ENCODE measurements at regions not wholly inside any gene's neighbourhood (a gene's known extent, or its start where the extent isn't known, plus 50 kb on each side); places are given as distances from the start of the nearest gene placed in this dataset.

GRCh38 chr6:14889188-14889587 lies 356.7 kb upstream of the JARID2 start:
- TF ChIP-seq, protein P1, sequence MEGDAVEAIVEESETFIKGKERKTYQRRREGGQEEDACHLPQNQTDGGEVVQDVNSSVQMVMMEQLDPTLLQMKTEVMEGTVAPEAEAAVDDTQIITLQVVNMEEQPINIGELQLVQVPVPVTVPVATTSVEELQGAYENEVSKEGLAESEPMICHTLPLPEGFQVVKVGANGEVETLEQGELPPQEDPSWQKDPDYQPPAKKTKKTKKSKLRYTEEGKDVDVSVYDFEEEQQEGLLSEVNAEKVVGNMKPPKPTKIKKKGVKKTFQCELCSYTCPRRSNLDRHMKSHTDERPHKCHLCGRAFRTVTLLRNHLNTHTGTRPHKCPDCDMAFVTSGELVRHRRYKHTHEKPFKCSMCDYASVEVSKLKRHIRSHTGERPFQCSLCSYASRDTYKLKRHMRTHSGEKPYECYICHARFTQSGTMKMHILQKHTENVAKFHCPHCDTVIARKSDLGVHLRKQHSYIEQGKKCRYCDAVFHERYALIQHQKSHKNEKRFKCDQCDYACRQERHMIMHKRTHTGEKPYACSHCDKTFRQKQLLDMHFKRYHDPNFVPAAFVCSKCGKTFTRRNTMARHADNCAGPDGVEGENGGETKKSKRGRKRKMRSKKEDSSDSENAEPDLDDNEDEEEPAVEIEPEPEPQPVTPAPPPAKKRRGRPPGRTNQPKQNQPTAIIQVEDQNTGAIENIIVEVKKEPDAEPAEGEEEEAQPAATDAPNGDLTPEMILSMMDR (conservative IDR thresholded peaks at IDR 0.05; ENCODE audit: low read depth in 2 of 2), result no peak
- TF ChIP-seq REST (IDR thresholded peaks at IDR 0.05; ENCODE audit: unreplicated experiment) (no peak), ZNF114 (CRISPR knock-in tag; IDR thresholded peaks at IDR 0.05) (no peak), EZH2 (IDR thresholded peaks at IDR 0.05; ENCODE audit: low read depth, unreplicated experiment) (no peak), EZH2phosphoT487 (IDR thresholded peaks at IDR 0.05; ENCODE audit: unreplicated experiment) (no peak), POLR2AphosphoS5 (IDR thresholded peaks at IDR 0.05; ENCODE audit: low read depth) (no peak), NANOG (IDR thresholded peaks at IDR 0.05; ENCODE audit: borderline replicate concordance) (no peak), CREB1 (CRISPR knock-in tag; IDR thresholded peaks at IDR 0.05; ENCODE audit: low read depth) (no peak)
